ENCODE measurements at regions not wholly inside any gene's neighbourhood (a gene's known extent, or its start where the extent isn't known, plus 50 kb on each side); places are given as distances from the start of the nearest gene placed in this dataset.

DNA sequence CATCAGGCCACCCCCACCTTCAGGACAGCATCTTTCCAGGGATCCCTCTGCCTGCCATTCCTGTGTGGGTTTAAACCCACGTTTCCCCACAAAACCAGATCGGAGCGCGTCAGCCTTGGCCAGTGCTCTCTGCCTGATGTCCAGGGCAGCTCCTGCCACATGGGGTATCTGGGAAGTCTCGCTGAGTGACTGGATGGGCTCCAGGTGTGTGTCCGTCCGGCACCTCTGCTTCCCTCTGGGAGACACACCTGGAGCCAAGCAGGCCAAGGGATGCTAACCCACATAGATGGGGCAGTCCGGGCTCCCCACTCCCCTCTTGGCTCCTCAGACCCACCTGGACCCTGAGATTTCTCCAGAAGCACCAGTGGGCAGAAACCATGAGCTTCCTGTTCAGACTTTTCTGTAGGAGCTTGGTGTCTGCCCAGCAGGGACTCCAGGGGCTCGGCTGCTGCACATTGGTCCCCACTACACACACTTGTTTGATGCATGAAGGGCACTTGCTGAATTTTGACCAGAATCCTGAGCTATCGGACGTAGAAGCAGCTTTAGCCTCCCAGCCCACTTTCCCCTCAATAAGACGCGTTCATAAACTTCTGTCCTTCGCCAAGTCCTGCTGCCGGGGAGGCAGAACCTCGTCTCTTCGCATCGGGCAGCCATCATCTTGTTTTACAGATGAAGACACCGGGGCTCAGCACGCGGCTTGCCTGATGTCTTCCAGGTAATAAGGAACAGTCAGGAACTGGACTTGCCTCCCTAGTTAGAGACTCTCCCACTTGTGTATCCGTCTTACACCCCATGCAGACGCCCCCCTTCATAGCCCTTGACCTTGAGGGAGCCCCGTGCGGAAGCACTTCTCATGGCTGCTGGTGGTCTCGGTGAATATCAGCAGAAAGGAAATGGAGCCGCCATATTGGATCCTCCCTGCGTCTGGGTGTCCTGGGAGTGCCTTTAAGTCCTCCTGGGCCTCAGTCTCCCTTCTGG, 91.6 kb upstream of the ZNF469 start:
- no peak for DNase-seq

- no peak for DNase-seq
Measured at GRCh38 chr16:88292007-88292970, 90.5 kb upstream of the ZNF469 start.

GRCh38 chr16:88293097-88293496, 89.7 kb upstream of the ZNF469 start:
- no peak for DNase-seq

- DNase-seq: no peak
Measured at GRCh38 chr16:88295671-88296436, 86.9 kb upstream of the ZNF469 start.

DNA sequence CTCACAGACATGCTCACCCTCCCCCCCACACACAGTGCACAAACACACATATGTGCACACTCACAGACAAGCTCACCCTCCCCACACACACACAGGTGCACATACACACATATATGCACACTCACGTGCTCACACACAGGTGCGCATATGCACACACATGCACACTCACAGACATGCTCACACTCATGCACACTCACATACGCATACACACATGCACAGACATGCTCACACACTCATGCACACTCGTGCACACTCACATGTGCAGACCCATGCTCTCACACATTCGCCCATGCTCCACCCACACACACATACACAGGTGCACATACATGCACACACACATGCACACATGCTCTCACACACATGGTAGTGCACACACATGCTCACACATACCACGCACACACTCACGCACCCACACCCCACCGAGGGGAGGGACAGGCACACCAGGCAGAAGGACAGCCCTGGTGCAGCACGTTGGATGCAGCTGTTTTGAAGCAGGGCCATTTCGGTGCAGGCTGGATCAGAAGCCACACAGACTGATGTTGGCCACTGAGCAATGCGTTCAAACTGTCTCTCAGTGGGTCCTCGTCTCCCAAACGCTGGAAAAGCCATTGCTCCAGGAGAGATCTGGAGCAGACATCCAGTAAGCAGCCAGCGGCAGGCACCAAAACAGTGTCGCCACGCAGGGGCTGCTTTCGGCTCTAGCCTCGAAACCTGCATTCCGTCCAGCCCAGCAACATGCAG, 86.2 kb upstream of the ZNF469 start:
- DNase-seq: no peak

DNA sequence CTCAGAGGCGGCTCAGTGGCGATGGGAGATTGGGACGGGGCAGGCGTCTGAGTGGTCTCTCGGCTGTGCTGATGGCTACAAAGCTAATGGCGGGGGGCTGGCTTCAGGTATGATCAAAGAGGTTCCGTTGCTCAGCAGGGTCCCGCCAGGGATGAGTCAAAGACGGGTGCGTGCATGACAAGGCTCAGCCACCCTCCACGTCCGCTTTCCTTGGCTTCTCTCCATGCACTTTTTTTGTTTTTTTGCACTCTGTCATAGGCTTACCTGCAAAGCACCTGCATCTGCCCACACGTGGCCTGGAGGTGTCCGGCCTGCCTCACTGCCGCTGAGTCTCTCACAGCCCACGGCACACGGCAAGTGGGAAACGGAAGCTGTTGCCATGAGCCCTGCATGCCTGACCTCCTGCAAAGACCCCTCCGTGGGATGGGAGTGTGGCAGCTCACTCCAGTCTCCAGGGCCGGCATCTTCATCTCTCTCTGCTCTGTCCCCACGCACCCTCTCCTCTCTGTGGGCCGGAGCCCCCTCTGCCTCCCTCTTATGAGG, 85.5 kb upstream of the ZNF469 start:
- no peak for DNase-seq

DNA sequence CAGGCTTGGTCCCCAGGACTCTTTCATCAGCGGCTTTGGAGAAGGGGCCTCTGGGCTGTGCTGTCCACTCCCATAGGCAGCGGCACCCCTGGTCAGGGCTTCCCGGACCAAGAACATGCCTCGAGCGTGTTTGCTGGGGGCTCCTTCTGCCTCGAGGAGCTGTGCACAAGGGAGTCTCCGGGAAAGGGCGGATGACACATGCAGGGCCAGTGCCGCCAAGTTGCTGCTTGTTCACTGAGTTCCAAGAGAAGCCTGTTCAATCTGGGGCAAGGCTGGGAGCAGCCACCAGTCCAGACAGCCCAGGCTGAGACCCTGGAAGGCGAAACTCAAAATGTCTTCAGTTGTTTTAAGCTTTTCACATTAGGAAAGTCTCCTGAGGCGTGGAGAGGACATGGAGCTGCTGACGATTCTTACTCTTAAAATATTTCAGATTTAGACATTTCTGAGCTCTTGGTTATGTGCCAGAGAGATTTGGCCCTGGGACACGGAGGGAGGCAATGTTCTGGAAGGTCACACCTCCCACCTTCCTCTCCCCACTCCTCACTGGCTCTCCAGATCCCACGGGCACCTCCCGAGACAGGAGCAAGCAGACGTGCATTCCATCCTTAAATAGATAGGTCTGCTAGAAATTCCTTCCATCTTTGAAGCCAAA, 84.5 kb upstream of the ZNF469 start:
- no peak for DNase-seq

DNA sequence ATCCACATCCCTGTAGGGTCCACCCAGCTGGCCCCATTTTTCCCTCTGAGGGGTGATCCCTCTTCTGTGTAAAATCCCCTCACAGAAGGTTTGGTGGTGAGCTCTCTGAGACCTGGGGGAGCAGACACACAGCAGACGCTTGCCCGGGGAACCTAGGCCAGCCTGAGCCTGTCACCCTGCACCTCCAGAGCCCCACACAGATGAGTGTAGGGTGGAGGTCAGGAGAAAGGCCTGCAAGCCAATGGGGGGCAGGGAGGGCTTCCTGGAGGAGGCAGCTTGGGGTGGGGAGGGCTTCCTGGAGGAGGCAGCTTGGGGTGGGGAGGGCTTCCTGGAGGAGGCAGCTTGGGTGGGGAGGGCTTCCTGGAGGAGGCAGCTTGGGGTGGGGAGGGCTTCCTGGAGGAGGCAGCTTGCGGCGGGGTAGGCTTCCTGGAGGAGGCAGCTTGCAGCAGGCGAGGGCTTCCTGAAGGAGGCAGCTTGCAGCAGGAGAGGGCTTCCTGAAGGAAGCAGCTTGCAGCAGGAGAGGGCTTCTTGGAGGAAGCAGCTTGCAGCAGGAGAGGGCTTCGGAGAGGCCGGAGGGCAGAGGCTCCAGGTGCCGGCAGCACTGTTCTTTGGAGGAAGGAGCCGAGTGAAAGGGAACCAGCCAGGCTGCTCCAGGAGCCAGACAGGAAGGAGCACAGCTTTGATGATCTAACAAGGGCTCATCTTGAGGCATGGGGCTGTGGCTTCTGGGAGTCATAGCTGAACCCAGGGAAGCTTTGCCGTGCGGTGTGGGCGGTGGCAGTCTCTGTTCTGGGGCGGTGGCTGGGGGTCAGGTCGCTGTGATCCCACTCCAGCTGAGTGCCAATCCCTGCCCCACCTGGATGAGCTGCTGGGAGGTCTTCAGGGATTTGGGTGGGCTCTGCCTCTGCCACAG, 83.7 kb upstream of the ZNF469 start:
- no peak for DNase-seq

DNA sequence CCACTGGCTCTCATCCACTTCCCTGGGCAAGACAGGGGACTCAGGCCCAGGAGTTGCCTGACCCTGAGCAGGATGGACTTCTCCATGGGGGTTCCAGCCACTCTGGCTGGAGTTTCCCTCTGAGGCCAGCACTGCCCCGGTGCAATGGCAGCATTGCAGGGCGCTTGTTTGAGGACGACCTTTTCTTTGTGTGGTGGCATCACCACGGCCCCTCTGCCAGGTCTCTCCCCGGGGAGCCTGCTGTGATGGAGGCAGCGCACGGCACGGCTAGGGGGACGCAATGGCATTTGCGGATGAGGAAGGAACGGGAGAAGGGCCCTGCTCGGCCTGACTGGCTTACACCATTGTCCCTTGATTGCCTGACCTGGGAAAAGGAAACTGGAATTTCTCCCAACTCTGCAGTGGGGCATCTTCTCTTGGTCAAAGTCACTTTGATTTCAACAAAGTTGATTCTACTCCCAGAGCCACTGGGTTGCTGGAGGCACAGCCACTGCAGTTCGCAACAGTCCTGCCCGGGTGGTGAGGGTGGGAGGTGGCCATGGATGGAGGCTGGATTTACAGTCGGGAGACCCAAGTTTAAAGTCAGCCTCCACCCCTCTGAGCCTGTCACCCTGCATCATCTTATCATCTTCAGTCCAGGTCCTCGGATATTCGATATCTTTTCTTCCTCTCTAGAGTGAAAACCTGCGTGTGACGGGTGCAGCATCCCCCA, 82.9 kb upstream of the ZNF469 start:
- DNase-seq: no peak

GRCh38 chr16:88300463-88300835, 82.3 kb upstream of the ZNF469 start:
- DNase-seq: no peak

DNA sequence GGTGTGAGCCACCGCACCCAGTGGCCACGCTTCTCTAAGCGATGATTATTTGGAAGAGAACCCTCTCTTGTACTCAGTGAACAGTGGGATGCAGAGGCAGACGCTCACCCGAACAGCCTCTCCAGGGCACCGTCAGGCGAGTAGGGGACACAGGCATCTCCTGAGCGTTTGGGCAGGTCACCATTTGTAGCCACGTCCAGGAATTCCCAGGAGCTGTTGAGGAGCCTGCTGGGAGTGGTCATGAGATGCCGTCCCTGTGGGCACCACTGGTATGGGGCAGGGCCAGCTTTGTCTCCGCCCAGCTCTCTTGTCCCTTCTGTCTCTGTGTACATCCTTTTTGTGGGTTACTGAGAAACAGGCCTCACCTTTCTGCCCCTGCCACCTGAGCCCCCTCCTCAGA, 81.3 kb upstream of the ZNF469 start:
- DNase-seq: no peak

DNA sequence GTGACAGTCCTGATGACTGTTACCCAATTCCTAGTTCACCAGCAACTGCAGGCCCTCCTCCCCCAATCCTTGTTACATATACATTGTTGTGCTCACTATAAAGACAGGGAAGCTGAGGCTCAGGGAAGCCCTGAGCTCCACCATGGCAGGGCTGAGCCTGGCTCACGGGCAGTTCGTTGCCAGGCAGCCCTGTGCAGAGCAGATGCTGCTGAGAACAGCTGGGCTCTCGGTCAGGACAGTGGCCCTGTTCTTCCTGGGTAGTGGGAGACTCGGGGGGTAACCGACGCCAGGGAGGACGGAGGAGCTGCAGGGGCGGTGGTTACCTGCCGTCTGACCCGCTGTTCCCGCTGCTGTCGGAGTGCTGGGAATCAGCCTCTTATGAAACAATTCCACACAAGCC, 80.9 kb upstream of the ZNF469 start:
- DNase-seq: no peak

GRCh38 chr16:88302666-88303065, 80.1 kb upstream of the ZNF469 start:
- no peak for DNase-seq

- DNase-seq: no peak
Measured at GRCh38 chr16:88303405-88303804, 79.4 kb upstream of the ZNF469 start.

DNA sequence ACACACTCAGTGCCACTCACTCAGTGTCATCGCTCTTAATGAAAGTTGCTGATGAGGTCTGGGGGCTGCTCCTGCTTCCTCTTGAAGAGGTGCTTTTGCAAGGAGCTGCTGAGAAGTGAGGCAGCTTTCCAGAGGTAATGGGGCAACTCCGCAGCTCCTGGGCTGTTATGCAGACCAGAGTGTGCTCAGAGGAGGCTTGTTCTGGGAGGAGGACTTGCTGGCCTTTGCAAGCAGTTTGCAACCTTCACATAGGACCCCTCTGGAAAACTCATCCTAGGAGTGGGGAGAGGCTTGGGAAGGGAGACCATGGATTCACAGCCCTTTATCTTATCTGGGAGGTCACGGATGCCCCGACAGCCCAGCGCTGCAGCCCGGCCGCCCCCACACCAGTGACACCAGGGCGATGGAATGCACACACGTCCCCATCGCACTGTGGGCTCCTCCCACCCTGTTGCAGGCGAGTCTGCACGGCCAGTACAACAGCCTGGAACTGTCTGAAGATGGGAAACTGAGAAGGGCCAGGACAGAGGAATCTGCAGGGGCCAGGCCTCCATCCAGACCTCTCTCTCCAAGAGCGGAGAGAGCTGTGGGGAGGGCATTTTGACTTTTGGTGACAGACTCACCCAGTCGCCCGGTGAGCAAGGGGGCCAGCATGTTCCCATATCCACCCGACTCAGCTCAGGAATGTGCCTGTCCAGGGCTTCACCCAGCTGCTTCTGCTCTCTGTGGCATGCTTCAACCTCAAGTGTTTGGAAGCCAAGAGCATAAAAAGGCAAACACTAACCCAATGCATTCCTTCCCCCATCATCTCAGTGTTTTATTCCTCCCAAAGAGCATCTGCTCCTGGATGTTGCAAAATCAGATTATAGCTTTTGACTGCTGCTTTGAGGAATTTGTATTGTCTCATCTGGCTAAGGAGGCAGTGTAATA, 78.6 kb upstream of the ZNF469 start:
- no peak for DNase-seq

DNA sequence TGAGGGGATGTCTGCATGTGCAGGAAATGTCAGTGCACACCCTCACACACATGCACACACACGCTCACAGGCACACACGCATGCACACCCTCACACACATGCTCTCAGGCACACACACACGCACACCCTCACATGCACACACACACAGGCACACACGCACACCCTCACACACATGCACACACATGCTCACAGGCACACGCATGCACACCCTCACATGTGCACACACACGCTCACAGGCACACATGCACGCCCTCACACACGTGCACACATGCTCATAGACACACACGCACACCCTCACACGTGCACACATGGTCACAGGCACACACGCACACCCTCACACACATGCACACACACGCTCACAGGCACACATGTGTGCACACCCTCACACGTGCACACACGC, 77.6 kb upstream of the ZNF469 start:
- no peak for DNase-seq

DNA sequence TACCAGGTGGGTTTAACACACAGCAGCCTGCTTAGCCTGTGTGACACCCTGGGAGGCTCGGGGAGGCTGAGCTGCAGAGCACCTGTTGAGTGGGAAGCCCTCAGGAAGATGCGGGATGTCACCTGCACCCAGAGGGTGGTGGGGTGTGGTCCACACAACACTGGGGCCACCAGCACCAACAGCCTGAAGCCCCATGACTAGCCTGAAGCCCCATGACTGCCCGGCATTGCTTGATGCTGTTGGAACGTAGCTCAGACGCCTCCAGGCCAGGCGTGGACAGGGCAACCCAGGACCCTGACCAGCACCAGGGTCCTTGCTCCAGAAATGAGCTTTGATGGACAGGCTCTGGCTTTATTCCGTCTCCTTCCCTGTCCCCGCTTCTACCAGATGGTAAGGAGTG, 76.3 kb upstream of the ZNF469 start:
- DNase-seq: no peak

GRCh38 chr16:88306860-88307545, 75.8 kb upstream of the ZNF469 start:
- no peak for DNase-seq

Data from NCI-H345 (cell line).